Fibroblast of pulmonary artery (primary cell): ENCODE measurements at regions not wholly inside any gene's neighbourhood (a gene's known extent, or its start where the extent isn't known, plus 50 kb on each side); places are given as distances from the start of the nearest gene placed in this dataset.

ENCODE experiments used
- DNase-seq: peaks from one replicate; pipeline ENCODE4 v3.0.0-alpha.2; 2010; ENCODE audit warnings: low read depth
- H3K4me3 ChIP-seq: replicated peaks from 2 replicates; pipeline ENCODE4 v1.5.1; 2011; ENCODE audit warnings: low read depth, mild to moderate bottlenecking, control low read depth, low read length, moderate library complexity
- TF ChIP-seq, protein P1 (sequence below): IDR thresholded peaks from 2 replicates; pipeline ENCODE4 v1.5.1; 2011; ENCODE audit warnings: mild to moderate bottlenecking, control low read depth, low read length, inconsistent platforms; ENCODE audit errors: missing control alignments

DNA sequence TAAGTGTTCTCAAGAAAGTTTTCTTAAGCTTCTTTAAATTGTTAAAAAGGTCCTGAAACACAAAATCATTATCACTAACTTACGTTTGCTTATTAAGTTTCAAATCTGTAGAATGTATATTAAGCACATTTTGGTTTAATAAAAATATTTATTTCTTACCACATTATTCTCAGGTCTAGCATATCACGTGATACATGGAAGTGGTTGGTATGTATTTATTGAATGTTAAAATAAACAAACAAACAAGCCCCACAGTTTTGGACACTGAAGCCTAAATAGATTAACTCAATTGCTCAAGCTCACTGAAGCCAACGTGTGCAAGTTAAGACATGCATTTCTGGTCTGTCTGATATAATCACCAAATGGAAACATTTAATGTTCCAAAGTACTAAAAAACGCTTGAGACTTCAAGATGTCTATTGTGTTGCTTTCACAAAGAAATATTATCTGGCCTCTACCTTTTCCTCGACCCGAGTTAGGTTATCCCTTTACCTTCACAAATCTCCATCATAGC is 1136.9 kb downstream of the TAF11L14 start:
- TF ChIP-seq, protein P1, sequence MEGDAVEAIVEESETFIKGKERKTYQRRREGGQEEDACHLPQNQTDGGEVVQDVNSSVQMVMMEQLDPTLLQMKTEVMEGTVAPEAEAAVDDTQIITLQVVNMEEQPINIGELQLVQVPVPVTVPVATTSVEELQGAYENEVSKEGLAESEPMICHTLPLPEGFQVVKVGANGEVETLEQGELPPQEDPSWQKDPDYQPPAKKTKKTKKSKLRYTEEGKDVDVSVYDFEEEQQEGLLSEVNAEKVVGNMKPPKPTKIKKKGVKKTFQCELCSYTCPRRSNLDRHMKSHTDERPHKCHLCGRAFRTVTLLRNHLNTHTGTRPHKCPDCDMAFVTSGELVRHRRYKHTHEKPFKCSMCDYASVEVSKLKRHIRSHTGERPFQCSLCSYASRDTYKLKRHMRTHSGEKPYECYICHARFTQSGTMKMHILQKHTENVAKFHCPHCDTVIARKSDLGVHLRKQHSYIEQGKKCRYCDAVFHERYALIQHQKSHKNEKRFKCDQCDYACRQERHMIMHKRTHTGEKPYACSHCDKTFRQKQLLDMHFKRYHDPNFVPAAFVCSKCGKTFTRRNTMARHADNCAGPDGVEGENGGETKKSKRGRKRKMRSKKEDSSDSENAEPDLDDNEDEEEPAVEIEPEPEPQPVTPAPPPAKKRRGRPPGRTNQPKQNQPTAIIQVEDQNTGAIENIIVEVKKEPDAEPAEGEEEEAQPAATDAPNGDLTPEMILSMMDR, result no peak
- H3K4me3 ChIP-seq, result no peak overlapping the region
- no peak for DNase-seq

DNA sequence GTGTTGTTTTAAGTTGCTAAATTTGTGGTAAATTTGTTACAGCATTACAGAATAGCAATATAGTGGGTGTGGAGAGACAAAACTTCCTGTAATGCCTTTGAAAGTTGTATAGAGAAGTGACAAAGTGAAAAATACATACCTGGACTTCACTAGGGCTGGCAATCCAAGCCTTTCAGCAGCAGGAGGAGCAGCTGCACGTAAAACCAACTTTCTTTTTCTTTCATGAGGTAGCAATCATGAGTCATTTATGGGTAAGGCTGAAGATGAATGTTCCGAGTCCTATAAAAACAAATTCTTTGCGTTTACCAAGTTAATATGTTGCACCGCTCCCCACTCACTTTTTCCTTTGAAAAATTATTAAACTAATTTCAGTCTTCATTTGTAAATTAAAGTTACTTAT is 1138.2 kb downstream of the TAF11L14 start:
- peak; percentile 2 for DNase-seq
- H3K4me3 ChIP-seq, result no peak overlapping the region
- TF ChIP-seq, protein P1, result no peak

DNA sequence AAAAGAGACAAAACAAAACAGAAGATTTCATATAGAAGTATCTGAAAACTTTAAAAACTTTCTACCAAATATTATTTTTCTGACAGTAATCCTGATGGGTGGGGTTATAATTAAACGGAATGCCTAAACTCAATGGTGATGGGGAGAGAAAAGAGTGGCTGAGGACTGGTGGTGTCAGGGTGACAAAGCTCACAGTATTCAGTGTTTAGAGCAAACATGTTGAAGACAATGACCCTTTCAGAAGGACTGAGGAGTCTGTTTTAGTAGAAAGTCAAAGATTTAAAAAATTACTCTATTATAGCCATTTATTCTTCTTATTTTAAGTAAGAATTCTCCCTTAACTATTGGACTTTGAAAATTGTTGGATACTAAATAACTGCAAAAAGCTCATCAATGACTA is 1144.0 kb downstream of the TAF11L14 start:
- H3K4me3 ChIP-seq, result no peak overlapping the region
- TF ChIP-seq, protein P1, result no peak
- DNase-seq, result no peak

DNA sequence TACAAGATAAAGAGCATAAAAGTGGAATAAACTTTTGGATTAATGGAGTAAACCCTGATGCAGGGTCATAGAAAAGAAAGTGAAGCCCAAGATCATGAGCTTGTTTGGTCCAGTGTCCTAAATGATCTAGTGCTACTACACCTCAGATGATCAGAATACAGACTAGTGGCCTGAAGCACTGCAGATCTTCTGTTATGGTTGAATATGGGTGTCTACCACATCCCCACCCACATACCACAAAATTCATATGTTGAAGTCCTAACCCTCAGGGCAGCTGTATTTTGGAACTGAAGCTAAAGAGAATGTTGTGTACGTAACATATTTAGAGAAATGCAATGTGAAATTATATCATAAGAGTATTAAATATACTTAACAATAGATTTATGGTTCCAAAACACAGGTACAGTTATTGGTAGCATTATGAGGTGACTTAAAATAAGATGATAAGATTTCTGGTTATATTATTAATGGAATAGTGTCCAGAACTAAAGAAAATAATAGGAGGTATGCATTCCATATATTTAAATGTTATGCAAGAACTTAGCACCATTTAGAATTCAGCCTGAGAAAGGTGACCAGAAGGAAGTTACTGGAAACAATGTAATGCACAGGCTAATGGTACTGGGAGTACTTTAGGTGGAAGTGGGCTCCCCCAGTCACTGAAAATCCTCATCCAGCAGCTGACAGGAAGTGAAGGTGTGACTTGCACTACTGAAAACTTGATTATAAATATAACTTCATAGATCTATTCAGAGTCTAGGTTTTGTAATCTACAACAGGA is 1155.1 kb downstream of the TAF11L14 start:
- no peak overlapping the region for H3K4me3 ChIP-seq
- TF ChIP-seq, protein P1, result no peak
- no peak for DNase-seq

DNA sequence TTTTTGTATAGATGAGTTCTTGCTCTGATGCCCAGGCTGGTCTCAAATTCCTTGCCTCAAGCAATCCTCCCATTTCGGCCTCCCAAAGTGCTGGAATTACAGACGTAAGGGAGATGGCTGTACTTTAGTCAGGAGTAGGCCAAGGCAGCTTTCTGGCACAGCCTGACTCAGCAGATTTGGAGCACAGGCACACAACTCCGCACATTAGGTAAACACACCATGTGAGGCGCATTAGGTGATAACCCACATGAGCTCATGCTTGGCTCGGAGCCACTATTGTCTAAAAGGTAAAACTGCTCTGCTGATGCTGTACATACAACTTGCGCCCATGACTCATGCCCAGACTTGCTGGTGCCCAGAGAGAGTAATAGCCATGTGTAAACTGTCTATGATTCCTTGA is 1157.9 kb downstream of the TAF11L14 start:
- H3K4me3 ChIP-seq, result no peak overlapping the region
- TF ChIP-seq, protein P1, result no peak
- peak; percentile 1 for DNase-seq

DNA sequence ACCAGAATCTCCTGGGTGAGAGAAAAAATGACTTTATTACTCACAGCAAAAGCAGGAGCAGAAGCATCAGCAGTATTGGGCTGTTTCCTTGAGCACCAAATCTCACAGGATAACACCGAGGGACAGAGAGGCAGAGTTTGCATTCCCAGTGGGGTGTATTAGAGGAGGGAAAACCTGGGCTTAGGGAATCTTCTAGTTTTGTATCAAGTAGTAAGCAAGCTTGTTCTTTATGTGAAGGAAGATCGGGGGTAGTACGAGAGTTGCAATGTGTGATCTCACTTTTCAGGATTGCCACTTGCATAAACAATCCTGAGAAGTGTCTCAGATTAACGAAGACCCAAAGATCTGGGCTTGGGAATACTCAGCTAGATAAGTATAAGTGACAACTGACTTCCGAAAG is 1163.0 kb downstream of the TAF11L14 start:
- no peak overlapping the region for H3K4me3 ChIP-seq
- TF ChIP-seq, protein P1, result no peak
- no peak for DNase-seq

DNA sequence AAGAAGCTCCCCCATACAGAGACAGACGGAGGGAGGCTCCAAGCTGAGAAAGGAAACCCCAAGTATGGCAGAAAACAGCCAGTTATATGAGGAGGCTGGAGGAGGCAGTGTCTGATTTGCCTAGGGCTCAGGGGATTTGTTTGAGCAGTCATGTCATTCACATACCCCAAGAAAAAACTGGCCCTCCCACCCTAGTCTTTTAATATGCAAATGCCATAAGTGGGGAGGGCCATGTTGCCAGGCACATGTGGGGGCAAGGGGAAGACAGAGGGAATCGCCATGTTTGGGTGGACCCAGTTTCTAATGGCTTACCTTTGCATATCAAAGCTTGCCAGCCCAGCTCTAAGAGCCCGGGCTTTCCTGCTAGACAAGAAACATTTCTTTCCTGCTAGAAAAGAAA is 1163.8 kb downstream of the TAF11L14 start:
- H3K4me3 ChIP-seq, result no peak overlapping the region
- TF ChIP-seq, protein P1, result no peak
- no peak for DNase-seq
